ENCODE measurements at regions not wholly inside any gene's neighbourhood (a gene's known extent, or its start where the extent isn't known, plus 50 kb on each side); places are given as distances from the start of the nearest gene placed in this dataset.

GRCh38 chr18:46346896-46347630 lies 242.9 kb downstream of the HAUS1 start:
- DNase-seq (ENCODE audit: low read depth): no peak

- DNase-seq (ENCODE audit: low read depth): no peak
These were observed 246.5 kb downstream of the HAUS1 start for GRCh38 chr18:46350598-46351159.

GRCh38 chr18:46352520-46353250 lies 248.5 kb downstream of the HAUS1 start:
- no peak for DNase-seq (ENCODE audit: low read depth)

DNA sequence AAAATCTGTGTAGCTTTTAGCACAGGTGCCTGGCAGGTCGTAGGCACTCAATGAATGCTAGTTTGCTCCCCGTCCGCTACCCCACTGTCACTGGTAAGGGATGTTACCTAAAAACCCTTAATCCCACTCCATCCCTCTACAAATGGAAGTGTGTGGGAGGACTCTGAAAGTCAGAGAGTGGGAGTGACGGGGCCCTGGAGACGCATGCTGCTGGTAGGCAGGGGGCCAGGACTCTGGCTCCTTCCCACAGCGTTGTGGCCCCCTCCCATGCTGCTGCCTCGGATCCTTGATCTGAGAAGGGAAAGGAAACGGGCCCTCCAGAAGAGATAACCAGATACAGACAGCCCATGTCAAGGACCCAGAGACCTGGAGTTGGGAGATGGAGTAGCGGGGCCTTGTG lies 249.3 kb downstream of the HAUS1 start:
- no peak for DNase-seq (ENCODE audit: low read depth)

DNA sequence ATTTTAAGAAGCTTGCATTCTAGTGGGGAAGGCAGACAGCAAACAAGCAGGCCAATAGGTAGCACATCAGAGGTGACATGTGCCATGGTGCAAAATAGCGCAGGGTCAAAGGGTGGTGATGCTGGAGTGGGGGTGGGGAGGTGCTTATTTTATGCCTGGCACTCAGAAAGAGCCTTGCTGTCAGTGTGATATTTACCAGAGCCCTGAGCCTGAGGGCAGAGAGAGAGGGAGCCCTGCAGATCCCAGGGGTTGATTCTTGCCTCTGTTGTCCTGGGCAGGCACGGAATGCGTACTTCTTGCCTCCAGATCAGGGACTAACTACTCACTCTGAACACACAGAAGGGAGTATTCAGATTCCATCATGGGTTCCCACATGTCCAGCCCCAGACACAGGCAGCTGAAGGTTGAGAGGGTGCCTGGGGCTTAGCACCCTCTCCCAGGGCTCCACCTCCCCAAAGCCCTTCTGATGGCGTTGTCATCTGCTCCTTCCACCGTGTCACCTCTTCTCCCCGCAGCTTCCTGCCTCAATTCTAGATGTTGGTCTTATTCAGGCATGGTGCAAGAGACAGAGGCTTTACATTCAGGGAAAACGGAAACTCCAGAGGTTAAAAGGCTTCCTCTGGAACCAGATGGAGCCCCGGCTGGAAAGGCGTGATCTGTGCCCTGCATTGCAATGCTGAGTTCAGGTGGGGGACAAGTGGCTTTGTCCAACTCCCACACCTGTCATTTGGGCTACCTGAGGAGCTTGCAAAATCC lies 252.3 kb downstream of the HAUS1 start:
- DNase-seq (ENCODE audit: low read depth): no peak

DNA sequence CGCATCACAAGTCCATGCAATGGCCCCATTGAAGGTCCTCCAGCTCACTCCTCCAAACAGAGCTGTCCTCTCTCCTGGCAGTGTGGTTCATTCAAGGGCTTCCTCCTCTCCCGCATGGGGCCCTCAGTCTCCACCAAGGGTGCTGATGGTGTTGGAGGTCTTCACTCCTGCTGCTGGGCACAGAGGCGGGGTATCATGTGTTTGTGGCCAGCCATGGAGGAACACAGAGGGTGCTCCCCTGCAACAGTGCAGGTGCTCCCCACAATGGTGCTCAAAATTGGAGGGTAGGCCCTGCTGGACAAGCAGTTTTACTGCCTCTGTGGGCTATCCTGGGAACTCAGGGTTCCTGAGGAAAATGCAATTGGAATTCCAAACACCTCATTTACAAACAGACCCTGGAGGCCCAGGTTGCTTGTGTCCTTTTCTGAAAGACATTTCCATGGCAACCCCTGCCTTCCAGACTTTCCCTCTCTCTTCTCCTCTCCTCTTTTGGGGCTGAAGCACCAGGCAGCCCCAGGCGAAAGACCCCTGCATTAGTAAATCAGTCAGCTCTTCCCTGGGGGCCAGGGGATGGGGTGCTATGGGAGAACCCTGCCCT lies 256.0 kb downstream of the HAUS1 start:
- no peak for DNase-seq (ENCODE audit: low read depth)

- DNase-seq (ENCODE audit: low read depth): no peak
These were observed 256.7 kb downstream of the HAUS1 start for GRCh38 chr18:46360866-46361265.

- no peak for DNase-seq (ENCODE audit: low read depth)
These were observed 258.3 kb downstream of the HAUS1 start for GRCh38 chr18:46362533-46362932.

- DNase-seq (ENCODE audit: low read depth): no peak
These were observed 259.9 kb downstream of the HAUS1 start for GRCh38 chr18:46364048-46364447.

- DNase-seq (ENCODE audit: low read depth): no peak
These were observed 262.0 kb downstream of the HAUS1 start for GRCh38 chr18:46366201-46366600.

DNA sequence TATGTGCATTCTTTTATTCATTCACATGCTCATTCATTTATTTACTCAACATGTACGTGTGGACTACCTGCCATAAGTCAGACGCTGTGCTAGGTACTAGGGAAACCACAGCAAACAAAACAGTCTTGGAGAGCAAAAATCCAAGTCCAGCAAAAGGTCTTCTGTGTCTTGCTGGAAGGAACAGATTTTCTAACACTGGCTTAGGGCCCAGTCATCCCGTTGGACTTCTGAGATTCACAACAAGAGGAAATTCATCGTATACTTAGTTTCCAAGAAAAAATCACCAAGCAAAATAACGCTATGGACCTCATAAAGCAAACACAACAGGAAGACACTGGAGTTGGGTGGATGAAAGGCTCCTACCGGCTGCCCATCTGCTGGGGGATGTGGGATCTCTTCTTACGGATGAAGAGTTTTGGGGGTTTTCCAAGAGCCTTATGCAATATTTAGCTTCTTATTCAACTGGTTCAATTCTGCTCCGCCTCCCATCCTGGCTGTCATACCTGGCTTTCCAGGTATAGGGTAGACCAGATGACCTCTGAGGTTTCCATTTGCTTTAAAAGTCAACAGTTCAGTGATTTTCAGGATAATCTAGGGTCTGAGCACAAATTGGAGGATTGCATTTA lies 262.7 kb downstream of the HAUS1 start:
- DNase-seq (ENCODE audit: low read depth): no peak

DNA sequence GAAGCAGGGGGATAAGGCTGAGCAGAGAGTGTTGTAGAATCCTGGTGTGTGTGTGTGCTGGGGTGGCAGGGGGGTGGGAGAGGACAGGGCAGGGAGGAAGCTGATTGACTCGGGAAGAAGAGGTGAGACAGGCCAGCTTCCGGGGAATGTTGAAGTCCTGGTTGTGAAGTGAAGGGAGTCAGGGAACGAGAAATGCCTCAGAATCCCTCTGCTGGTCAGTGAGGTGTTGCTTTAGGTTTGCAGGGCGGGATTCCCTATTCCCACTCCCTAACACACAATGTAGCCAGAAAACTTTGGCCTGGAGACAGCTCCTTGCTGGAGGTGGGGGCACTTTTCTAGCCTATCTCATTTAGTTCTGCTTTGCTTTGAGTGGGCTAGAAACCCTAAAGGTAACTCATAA lies 265.1 kb downstream of the HAUS1 start:
- no peak for DNase-seq (ENCODE audit: low read depth)

DNA sequence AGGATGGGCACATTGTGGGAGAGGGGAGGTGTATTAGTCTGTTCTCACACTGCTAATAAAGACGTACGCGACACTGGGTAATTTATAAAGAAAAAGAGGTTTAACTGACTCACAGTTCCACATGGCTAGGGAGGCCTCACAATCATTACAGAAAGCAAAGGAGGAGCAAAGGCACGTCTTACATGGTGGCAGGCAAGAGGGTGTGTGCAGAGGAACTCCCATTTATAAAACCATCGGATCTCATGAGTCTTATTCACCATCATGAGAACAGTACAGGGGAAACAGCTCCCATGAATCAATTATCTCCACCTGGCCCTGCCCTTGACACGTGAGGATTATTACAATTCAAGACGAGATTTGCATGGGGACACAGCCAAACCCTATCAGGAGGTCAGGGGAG lies 266.7 kb downstream of the HAUS1 start:
- no peak for DNase-seq (ENCODE audit: low read depth)

DNA sequence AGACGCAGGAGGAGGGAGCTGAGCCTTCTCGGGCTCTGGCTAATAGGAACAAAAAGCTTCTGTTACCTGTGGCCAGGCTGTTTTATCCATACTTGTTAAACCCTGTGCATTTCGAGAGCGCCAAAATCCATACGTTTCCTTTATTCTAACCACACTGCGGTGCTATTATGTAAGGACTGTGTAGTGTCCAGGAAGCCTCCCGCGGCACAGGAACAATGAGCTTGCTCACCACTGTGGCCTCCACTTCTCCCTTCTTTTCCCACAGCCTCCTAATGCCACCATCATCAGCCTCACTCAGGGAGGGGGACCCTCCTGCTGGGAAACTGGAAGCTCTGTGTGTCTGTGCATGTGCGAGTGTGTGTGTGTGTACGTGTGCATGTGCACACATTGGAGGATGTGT lies 268.5 kb downstream of the HAUS1 start:
- no peak for DNase-seq (ENCODE audit: low read depth)

- DNase-seq (ENCODE audit: low read depth): no peak
These were observed 268.9 kb downstream of the HAUS1 start for GRCh38 chr18:46373131-46373530.

DNA sequence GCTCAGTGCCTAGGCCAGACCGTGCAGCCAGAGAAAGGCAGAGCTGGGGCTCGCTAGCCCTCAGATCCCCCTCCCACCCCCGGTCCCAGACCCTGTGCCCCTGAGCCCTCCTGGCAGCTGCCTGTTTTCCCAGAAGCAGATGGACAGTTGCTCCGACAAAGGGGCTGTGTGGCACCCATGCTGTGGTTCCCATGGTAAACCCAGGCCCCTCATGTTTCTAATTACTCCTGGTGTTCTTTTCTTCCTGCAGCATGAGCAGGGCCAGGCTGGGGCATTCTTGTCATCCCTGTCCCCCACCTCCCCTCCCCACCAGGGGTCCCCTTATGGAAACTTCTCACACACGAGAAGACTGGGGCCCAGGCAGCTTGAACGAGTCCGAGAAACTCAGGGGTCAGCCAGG lies 269.6 kb downstream of the HAUS1 start:
- no peak for DNase-seq (ENCODE audit: low read depth)

GRCh38 chr18:46374850-46375249 lies 270.7 kb downstream of the HAUS1 start:
- no peak for DNase-seq (ENCODE audit: low read depth)

DNA sequence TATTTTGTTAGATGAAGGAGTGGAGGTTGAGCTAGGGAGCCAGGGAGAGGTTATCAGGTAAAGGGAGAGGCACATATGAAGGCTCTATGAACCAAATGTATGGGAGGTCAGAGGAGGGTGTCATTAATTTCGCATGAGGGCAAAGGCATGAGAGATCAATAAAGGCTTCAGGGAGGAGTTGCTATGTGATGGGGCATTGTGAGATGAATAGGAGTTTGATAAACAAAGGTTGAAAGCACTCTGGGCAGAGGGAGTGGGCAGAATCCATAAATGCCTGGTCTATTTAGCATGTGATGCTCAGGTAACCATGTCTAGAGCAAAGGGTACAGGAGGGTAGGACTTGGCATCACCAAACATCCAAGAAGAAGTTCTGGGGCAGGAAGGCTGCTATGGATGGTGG lies 273.4 kb downstream of the HAUS1 start:
- no peak for DNase-seq (ENCODE audit: low read depth)

- no peak for DNase-seq (ENCODE audit: low read depth)
These were observed 274.1 kb downstream of the HAUS1 start for GRCh38 chr18:46378126-46378863.

GRCh38 chr18:46378864-46379207 lies 274.7 kb downstream of the HAUS1 start:
- DNase-seq (ENCODE audit: low read depth): no peak

GRCh38 chr18:46379323-46379950 lies 275.3 kb downstream of the HAUS1 start:
- DNase-seq (ENCODE audit: low read depth): no peak

Measured in stimulated activated CD8-positive, alpha-beta memory T cell treated with anti-CD3 and anti-CD28 coated beads, Interleukin-4, amount 100 ng/mL, for 24 hours (primary cell).